ENCODE measurements at regions not wholly inside any gene's neighbourhood (a gene's known extent, or its start where the extent isn't known, plus 50 kb on each side); places are given as distances from the start of the nearest gene placed in this dataset.

DNA sequence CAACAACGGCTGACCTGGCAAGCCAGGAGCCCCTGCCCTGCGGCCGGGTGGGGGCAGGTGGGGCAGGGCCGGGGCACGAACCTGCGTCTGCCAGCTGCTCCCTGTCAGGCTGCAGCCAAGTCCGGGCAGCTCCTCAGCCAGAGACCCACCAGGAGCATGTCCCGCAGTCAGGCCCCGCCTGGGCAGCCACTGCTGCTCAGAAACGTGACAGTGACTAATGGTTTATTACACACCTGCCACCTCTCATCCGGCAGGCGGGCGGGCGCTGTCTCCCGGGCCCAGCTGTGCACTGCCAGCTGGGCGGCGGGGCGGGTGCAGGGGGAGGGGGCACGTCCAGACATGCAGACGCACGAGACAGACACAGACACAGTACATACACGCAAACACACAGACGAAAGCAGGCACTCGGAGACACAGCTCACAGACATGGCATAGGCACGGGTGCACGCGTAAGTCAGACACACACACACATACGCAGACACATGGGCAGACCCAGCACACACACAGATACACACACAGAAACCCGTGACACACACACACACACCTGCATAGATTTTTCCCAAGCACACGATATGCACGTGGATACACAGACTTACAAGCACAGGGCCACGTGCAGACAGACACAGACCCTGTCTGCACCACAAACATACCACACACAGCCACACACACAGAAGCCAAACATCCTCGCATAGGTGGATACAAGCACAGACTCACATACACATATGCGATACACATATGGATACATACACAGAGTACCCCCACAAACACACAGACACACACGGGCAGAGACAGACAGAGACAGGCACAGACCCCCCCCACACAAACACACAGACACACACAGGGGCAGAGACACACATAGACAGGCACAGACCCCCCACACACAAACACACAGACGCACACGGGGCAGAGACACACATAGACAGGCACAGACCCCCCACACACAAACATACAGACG, 248.3 kb upstream of the CIBAR2 start:
- intact Hi-C loops (cut with micrococcal nuclease; ENCODE audit: unreplicated experiment), result no loop called here
- BruUV-seq (replicated peaks), result no TSS peak
- ChIA-PET CTCF (no interaction called here), POLR2A (no interaction called here)
- no peak overlapping the region for H3K4me3 ChIP-seq (ENCODE audit: low read depth in 2 of 2, low read length in 2 of 2)
- in situ Hi-C loops (cut with HindIII; ENCODE audit: low pct_unique_long_range_greater_than_20kb, low sequenced_read_pairs), result no loop called here
- H3K27ac ChIP-seq (ENCODE audit: low read length), result no peak overlapping the region; the same call in 1 of the 2 replicates
- TF ChIP-seq, protein P1, sequence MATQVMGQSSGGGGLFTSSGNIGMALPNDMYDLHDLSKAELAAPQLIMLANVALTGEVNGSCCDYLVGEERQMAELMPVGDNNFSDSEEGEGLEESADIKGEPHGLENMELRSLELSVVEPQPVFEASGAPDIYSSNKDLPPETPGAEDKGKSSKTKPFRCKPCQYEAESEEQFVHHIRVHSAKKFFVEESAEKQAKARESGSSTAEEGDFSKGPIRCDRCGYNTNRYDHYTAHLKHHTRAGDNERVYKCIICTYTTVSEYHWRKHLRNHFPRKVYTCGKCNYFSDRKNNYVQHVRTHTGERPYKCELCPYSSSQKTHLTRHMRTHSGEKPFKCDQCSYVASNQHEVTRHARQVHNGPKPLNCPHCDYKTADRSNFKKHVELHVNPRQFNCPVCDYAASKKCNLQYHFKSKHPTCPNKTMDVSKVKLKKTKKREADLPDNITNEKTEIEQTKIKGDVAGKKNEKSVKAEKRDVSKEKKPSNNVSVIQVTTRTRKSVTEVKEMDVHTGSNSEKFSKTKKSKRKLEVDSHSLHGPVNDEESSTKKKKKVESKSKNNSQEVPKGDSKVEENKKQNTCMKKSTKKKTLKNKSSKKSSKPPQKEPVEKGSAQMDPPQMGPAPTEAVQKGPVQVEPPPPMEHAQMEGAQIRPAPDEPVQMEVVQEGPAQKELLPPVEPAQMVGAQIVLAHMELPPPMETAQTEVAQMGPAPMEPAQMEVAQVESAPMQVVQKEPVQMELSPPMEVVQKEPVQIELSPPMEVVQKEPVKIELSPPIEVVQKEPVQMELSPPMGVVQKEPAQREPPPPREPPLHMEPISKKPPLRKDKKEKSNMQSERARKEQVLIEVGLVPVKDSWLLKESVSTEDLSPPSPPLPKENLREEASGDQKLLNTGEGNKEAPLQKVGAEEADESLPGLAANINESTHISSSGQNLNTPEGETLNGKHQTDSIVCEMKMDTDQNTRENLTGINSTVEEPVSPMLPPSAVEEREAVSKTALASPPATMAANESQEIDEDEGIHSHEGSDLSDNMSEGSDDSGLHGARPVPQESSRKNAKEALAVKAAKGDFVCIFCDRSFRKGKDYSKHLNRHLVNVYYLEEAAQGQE (IDR thresholded peaks at IDR 0.05; ENCODE audit: insufficient read depth in 1 of 2, low read depth in 2 of 2, low read length in 1 of 2), result no peak
- no peak for TF ChIP-seq POLR2AphosphoS5 (IDR thresholded peaks at IDR 0.05; ENCODE audit: low read depth, low read length)
- no peak for TF ChIP-seq TCF7L2 (IDR thresholded peaks at IDR 0.05; ENCODE audit: low read depth, low read length)
- TF ChIP-seq, protein P2, sequence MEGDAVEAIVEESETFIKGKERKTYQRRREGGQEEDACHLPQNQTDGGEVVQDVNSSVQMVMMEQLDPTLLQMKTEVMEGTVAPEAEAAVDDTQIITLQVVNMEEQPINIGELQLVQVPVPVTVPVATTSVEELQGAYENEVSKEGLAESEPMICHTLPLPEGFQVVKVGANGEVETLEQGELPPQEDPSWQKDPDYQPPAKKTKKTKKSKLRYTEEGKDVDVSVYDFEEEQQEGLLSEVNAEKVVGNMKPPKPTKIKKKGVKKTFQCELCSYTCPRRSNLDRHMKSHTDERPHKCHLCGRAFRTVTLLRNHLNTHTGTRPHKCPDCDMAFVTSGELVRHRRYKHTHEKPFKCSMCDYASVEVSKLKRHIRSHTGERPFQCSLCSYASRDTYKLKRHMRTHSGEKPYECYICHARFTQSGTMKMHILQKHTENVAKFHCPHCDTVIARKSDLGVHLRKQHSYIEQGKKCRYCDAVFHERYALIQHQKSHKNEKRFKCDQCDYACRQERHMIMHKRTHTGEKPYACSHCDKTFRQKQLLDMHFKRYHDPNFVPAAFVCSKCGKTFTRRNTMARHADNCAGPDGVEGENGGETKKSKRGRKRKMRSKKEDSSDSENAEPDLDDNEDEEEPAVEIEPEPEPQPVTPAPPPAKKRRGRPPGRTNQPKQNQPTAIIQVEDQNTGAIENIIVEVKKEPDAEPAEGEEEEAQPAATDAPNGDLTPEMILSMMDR (IDR thresholded peaks at IDR 0.05), result no peak
- TF ChIP-seq SIN3A (IDR thresholded peaks at IDR 0.05; ENCODE audit: borderline replicate concordance, insufficient read depth, low read depth, low read length), result no peak
- no peaks in the 10 kb centered on the region for H3K9me3 ChIP-seq (ENCODE audit: control insufficient read depth, insufficient read depth, low read depth, low read length)
- no peaks in the 10 kb centered on the region for H3K27me3 ChIP-seq (ENCODE audit: control insufficient read depth, insufficient read depth, low read length)
- no peaks in the 10 kb centered on the region for H3K36me3 ChIP-seq (ENCODE audit: control insufficient read depth, insufficient read depth, low read length)
- peaks cover 5% of the 10 kb centered on the region for H3K4me1 ChIP-seq (ENCODE audit: control insufficient read depth, insufficient read depth, low read length)
- DNase-seq (ENCODE audit: low read depth, low spot score), result no peak
- no peak for ATAC-seq

DNA sequence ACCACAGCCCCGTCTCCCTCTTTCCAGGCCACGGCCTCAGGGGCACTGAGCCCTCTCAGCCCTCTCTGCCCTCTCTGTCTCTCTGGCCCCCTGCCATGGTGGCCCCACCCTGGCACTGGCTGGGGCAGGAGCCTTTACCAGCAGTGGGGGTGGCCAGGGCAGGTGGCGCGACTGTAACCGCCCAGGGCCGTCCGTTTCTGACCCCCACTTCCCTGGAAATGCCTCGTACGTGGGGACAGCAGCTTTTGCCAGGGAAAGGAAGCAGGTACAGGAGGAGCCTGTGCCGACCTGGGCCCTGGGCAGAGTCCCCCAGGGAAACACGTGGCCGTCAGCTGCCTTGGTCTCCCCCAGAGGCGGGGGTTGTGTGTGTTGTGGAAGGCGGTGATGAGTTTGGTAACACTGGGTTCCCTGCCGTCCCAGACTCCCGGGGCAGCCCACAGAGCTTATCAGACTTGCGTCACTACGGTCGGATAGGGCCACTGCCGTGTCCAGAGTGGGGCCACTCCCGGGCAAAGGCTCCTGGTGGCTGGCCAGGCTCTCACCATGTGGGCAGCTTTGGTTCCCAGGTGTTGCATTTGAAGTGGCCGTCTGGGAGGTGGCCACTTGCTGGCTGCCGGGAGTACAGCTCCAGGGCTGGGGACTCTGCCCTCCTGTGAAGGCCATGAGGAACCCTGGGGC, 249.3 kb upstream of the CIBAR2 start:
- peaks cover 6% of the 10 kb centered on the region for H3K4me1 ChIP-seq (ENCODE audit: control insufficient read depth, insufficient read depth, low read length)
- DNase-seq (ENCODE audit: low read depth, low spot score), result no peak
- H3K9me3 ChIP-seq (ENCODE audit: control insufficient read depth, insufficient read depth, low read depth, low read length), result no peaks in the 10 kb centered on the region
- intact Hi-C loops (cut with micrococcal nuclease; ENCODE audit: unreplicated experiment) (no loop called here), in situ Hi-C loops (cut with HindIII; ENCODE audit: low pct_unique_long_range_greater_than_20kb, low sequenced_read_pairs) (no loop called here)
- H3K27me3 ChIP-seq (ENCODE audit: control insufficient read depth, insufficient read depth, low read length), result no peaks in the 10 kb centered on the region
- ATAC-seq, result no peak
- no peak overlapping the region for H3K4me3 ChIP-seq (ENCODE audit: low read depth in 2 of 2, low read length in 2 of 2)
- no TSS peak for BruUV-seq (replicated peaks)
- TF ChIP-seq, protein P1 (IDR thresholded peaks at IDR 0.05; ENCODE audit: insufficient read depth in 1 of 2, low read depth in 2 of 2, low read length in 1 of 2), result no peak
- TF ChIP-seq POLR2AphosphoS5 (IDR thresholded peaks at IDR 0.05; ENCODE audit: low read depth, low read length) (no peak), SIN3A (IDR thresholded peaks at IDR 0.05; ENCODE audit: borderline replicate concordance, insufficient read depth, low read depth, low read length) (no peak), TCF7L2 (IDR thresholded peaks at IDR 0.05; ENCODE audit: low read depth, low read length) (no peak)
- TF ChIP-seq, protein P2 (IDR thresholded peaks at IDR 0.05), result no peak
- H3K27ac ChIP-seq (ENCODE audit: low read length), result peak overlapping the region; percentile 10; the same call in 1 of the 2 replicates
- ChIA-PET CTCF (no interaction called here), POLR2A (no interaction called here)
- no peaks in the 10 kb centered on the region for H3K36me3 ChIP-seq (ENCODE audit: control insufficient read depth, insufficient read depth, low read length)
